ENCODE measurements at regions not wholly inside any gene's neighbourhood (a gene's known extent, or its start where the extent isn't known, plus 50 kb on each side); places are given as distances from the start of the nearest gene placed in this dataset.

DNA sequence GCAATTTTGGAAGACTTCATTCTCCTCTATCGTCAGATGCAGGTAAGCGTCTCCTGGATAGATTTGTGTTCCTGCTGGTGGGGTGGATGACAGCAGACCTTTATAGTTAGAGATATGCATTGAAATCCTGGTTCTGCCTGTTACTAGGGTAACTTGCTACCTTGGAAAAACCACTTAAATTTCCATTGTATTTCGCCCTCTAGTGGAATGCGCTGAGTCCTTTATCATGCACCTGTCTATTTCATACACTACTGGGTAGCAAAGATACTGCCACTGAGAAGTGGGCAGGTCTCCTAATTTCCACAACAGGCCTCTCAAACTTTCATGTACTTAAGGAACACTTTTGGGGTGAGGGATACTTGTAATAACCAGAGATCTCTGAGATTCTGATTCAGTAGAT lies 209.5 kb upstream of the SUCLG2 start:
- DNase-seq, result no peak

DNA sequence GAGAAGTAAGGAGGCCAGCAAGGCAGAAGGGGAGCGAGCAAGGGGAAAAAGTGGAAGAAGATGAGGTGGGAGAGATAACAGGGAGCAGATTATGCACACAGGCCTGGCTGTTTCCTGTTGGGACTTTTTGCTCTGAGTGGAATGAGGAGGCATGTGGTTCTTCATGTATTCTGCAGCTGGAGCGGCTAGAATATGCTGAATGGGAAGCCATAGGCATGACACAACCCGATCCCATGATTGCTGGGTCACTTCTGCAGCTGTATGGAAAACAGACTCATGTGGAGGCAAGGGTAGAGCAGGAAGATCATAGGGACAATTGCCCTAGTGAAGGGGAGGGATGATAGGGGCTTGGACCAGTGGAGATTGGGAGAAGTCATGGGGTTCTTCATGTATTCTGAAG lies 206.0 kb upstream of the SUCLG2 start:
- no peak for DNase-seq

GRCh38 chr3:67858492-67858891 lies 204.1 kb upstream of the SUCLG2 start:
- DNase-seq, result no peak

- DNase-seq, result no peak
Observed at GRCh38 chr3:67856718-67857117, 202.3 kb upstream of the SUCLG2 start.

DNA sequence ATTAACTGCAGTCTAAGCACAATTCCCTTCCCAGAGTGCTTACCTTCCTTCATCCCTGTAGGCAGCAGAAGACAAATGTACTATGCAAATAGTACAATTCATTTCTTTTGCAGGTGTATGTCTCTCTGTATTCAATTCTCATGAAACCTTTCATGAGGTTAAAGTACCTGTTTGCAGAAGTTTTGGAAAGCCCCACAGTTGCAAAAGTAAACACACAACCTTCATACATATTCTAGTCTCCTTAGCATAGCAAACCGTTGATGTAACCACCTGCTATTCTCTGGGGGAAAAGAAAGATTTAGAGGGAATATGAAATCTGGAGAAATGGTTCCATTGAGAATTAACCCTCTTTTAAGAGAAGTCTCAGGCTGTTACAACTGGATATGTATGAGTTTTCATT lies 200.3 kb upstream of the SUCLG2 start:
- DNase-seq, result no peak

GRCh38 chr3:67853520-67853919 lies 199.1 kb upstream of the SUCLG2 start:
- DNase-seq, result no peak

GRCh38 chr3:67848299-67848698 lies 193.9 kb upstream of the SUCLG2 start:
- DNase-seq, result no peak

DNA sequence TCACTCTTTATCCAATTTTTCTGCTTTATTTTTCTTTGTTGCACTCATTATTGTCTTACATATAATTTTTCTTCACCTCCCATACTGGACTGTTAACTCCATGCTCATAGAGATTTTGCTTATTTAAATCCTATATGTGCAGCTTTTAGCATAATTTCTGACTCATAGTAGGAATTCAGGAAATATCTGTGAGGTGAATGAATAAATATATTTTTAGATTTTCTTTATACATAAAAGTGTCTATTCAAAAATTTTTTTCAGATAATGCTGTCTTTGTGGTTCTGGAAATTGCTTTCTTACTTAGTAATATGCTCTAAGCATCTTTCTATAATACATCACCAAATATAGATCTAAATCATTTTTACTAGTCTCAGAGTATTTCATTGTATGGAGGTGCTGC lies 191.8 kb upstream of the SUCLG2 start:
- no peak for DNase-seq

GRCh38 chr3:67832817-67833216 lies 178.4 kb upstream of the SUCLG2 start:
- DNase-seq, result no peak

DNA sequence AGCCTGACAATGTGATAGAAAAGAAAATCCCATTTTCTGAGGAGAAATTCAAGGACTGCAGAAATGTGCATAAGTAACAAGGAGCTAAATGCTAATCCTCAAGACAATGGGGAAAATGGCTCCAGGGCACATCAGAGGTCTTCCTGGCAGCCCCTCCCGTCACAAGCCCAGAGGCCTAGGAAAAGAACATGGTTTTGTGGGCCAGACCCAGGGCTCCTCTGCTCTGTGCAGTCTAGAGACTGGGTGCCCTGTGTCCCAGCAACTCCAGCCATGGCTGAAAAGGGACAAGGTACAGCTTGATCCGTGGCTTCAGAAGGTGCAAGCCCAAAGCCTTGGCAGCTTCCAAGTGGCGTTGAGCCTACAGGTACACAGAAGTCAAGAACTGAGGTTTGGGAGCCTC lies 176.8 kb upstream of the SUCLG2 start:
- DNase-seq, result no peak

DNA sequence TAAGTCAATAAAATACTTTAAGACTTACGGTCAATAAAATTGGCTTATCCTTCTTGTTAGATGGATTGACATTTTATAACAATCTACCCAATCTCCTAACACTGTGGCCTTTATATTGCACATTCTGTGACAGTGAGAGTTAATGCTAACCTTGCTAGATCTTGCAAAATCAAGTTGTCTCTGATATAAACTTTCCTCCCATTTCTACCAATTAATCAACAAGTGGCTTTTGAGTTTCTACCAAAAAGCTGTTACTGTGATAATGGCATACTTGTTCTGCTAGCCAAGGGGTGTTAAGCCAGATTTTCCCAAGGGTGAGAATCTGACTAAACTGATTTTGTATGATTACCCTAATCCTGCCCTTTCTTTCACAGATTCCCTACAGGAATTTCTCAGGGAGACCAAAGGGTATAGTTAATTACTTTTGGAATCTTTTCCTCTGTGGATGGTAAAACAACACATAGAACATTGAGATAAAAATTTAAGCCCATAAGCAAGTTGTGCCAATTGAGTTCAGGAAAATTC lies 174.1 kb upstream of the SUCLG2 start:
- DNase-seq, result no peak

DNA sequence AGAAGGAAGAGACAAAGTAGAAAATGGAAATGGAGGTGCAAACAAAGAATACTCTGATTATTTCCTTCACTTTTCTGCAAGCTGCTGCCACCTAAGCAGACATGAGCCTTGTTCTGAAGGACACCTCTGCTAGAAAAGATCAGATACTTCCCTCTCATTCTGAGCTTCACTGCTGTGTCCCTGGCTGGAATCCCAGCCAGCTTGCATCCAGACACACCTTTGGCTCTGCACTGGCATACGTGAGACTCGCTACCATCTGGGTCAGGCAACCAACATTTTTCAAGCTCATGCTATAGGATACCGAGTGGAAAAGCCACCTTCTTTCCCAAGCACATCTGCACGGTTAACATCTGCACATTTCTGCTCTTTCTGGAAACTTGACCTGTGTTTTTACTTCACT lies 166.7 kb upstream of the SUCLG2 start:
- no peak for DNase-seq

DNA sequence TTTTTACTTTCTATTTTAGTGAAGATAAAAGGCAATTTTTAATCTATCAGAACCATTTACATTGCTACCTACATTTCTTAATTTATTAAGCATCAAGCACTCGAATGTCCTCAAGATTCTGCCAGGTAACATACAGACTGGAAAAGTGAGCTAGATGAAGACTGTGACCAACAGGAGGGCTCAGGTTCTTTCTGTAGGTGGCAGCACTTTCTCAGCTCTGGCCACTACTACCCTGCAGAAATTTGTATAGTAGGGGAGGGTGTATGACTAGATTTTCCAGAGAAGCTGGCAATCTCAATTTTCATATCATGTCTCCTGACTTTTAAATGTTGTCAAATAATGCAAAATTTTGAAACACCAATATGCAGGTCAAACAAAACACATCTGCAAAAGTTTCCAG lies 165.0 kb upstream of the SUCLG2 start:
- no peak for DNase-seq

DNA sequence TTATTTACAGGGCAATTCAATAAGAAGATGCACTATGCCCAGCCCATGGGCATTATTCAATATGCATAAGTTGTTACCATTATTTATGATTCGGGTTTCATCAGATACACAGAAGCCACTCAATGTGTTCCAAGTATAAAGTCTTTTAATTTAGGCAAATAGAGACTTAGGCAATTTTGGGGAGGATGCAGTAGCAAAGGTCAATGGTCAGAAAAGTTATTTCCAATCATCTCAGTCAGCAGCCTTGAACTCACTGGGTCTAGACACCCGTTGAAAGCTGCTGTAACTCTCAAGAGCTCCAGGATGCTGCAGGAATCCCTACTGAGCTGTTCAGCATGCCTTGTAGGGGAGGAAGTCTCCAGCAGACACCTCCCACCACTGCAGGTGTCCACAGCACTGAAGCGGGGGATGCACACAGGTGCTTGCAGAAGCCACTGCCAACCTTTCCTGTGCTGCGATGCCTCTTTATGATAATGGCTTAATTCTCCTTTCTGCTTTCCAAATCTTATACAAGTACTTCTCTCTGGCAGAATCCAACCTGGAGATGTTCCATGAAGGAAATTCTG lies 155.0 kb upstream of the SUCLG2 start:
- DNase-seq, result no peak

GRCh38 chr3:67808906-67809305 lies 154.5 kb upstream of the SUCLG2 start:
- no peak for DNase-seq

- DNase-seq, result peak; percentile 56
Observed at GRCh38 chr3:67804578-67804977, 150.2 kb upstream of the SUCLG2 start.

- DNase-seq, result no peak
Observed at GRCh38 chr3:67804089-67804488, 149.7 kb upstream of the SUCLG2 start.

GRCh38 chr3:67798412-67798811 lies 144.0 kb upstream of the SUCLG2 start:
- DNase-seq, result no peak

- DNase-seq, result no peak
Observed at GRCh38 chr3:67791620-67792019, 137.2 kb upstream of the SUCLG2 start.

DNA sequence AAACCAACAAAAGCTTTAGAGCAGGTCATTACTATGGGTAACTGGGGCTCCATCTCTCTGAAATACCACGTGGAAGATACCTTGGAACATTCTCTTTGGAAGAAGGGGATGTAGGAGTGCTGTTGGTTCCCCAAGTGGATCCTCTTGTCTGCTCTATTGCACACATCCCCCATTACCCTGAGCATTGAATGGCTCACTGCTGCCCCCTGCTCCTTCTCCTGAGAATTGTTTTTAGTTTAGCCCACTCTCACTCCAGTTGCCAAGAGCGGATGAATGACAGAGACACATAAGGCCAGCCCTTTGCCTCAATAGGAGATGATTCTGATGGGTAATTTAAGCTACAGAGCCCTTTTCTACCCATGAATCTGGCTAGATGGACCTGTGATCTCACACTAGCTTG lies 135.6 kb upstream of the SUCLG2 start:
- peak; percentile 80 for DNase-seq

DNA sequence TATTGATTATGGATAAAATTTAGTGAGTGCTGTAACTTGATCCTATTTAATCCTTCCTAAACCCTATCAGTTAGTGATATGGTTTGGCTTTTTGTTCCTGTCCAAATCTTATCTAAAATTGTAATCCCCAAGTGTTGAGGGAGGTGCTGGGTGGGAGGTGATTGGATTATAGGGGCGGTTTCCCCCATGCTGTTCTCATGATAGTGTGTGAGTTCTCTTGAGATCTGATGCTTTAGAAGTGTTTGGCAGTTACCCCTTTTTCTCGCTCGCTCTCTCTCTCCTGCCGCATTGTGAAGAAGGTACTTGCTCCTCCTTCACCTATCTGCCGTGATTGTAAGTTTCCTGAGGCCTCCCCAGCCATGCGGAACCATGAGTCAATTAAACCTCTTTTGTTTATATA lies 134.0 kb upstream of the SUCLG2 start:
- DNase-seq, result no peak

DNA sequence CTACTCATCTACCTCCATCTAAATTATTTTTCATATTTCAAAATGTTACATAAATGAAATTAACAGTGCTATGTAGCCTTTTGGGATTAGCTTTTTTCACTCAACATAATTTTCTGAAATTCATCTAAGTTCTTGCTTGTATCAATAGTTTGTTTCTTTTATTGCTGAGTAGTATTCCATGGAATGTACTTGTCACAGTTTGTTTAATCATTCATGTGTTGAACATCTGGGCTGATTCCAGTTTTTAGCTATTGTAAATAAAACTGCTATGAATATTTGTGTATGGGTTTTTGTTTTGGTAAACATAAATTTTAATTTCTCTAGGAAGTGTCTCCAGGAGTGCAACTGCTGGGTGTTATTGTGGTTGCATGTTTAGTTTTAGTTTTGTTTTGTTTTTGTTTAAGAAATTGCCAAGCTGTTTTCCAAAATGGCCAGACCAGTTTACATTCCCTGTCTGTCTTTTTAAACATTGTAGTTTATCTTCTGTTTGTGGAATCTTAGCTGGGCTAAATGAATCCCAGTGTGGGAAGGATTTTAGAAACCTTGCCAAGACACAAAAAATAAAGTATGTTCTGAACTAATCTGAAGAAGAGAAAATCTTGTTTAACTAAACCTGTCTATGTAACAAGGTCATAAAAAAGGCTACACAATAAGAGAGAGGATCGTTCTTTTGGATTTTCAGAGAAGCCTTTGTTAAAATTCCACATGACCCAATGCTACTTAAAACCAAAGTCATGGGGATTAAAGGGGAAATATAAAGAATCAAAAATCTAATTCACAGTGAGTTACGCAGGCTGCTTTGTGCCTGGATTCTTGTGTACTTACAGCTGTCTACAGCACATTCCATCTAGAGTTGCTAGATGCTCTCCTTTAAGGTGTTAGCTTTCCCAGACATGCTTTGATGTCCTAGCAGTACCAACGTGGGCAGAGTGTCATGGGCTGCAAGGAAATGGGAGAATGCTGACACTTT lies 129.2 kb upstream of the SUCLG2 start:
- no peak for DNase-seq

DNA sequence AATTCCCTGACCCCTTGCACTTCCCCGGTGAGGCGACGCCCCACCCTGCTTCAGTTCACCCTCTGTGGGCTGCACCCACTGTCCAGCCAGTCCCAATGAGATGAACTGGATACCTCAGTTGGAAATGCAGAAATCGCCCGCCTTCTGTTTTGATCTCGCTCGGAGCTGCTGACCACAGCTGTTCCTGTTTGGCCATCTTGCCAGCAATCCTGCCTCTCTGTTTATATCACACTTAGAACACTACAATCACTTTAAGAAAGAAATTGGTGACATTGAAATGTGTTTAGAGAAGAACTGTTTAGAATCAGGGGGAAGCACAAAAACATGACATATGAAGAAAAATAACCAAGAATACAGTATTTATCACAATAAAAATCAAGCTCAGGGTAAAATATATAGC lies 127.5 kb upstream of the SUCLG2 start:
- no peak for DNase-seq

GRCh38 chr3:67781218-67781617 lies 126.8 kb upstream of the SUCLG2 start:
- DNase-seq, result no peak

All from islet precursor cell (in vitro differentiated cells).